ENCODE measurements at regions not wholly inside any gene's neighbourhood (a gene's known extent, or its start where the extent isn't known, plus 50 kb on each side); places are given as distances from the start of the nearest gene placed in this dataset.
A peak's percentile ranks its signal among the peaks of the same experiment; 100 is the strongest.

GRCh38 chr5:84487963-84488362 lies 103.3 kb upstream of the EDIL3 start:
- Histone ChIP-seq H3K27ac (ENCODE audit: insufficient read length, low read depth, low read length) (no peak overlapping the region), H3K4ac (ENCODE audit: low read depth, low read length) (no peak overlapping the region), H3K23me2 (ENCODE audit: insufficient read length, low read depth, low read length, poor library complexity, severe bottlenecking) (no peaks in the 10 kb centered on the region), H4K91ac (ENCODE audit: insufficient read length, low read depth, low read length) (no peak overlapping the region), H2AK5ac (ENCODE audit: insufficient read length, low read length) (no peak overlapping the region), H3K79me2 (ENCODE audit: insufficient read depth, low read length) (no peaks in the 10 kb centered on the region), H2BK5ac (ENCODE audit: insufficient read length, low read length) (no peak overlapping the region), H3T11ph (ENCODE audit: low read length) (no peak overlapping the region), H2AFZ (ENCODE audit: low read length) (no peak overlapping the region), H2BK120ac (ENCODE audit: low read depth, low read length, poor library complexity, severe bottlenecking) (no peak overlapping the region), H3K56ac (ENCODE audit: insufficient read length, low read depth, low read length) (no peak overlapping the region), H4K8ac (replicated peaks; ENCODE audit: insufficient read length, low read depth, low read length) (no peak overlapping the region), H2BK15ac (ENCODE audit: low read depth, low read length) (no peak overlapping the region), H2BK20ac (ENCODE audit: low read depth, low read length, poor library complexity, severe bottlenecking) (no peak overlapping the region), H4K20me1 (ENCODE audit: control insufficient read depth, insufficient read depth, insufficient read length) (no peaks in the 10 kb centered on the region), H3K4me1 (ENCODE audit: insufficient read depth, low read length) (no peaks in the 10 kb centered on the region; the same call in 1 of the 2 replicates), H3K14ac (ENCODE audit: insufficient read depth, low read length) (no peak overlapping the region), H3K18ac (ENCODE audit: insufficient read length, low read depth, low read length) (no peak overlapping the region), H2BK12ac (ENCODE audit: insufficient read length, low read depth, low read length) (no peak overlapping the region), H3K27me3 (ENCODE audit: insufficient read depth, low read length) (no peaks in the 10 kb centered on the region), H3K9ac (ENCODE audit: extremely low read depth, insufficient read length, low read length) (no peak overlapping the region), H3K79me1 (ENCODE audit: insufficient read depth, low read depth, low read length, poor library complexity, severe bottlenecking) (no peaks in the 10 kb centered on the region), H4K5ac (ENCODE audit: insufficient read length, low read depth, low read length) (no peak overlapping the region), H3K4me2 (ENCODE audit: insufficient read depth, insufficient read length, low read length) (no peak overlapping the region), H3K23ac (ENCODE audit: insufficient read length, low read depth, low read length) (no peak overlapping the region), H3K9me3 (ENCODE audit: control insufficient read depth, low read depth, low read length) (no peaks in the 10 kb centered on the region)
- peaks cover 8 to 24% of the 10 kb centered on the region in 2 experiments for H3K4me1 Mint-ChIP-seq
- no peak for TF ChIP-seq CTCF (conservative IDR thresholded peaks at IDR 0.05)
- DNase-seq = no peak
- 0 out of 7 replicates have a peak overlapping the region, but pooled peaks of 1 of the 3 experiments have one; percentile 39 for H3K27ac Mint-ChIP-seq
- no peak overlapping the region for H3K4me3 Mint-ChIP-seq
- H3K9me3 Mint-ChIP-seq = no peaks in the 10 kb centered on the region; a peak in 1 of 5 replicates
- no peaks in the 10 kb centered on the region for H3K27me3 Mint-ChIP-seq (ENCODE audit: low read depth)
- H3K36me3 Mint-ChIP-seq (ENCODE audit: insufficient read depth in 1 of 3, low read depth in 3 of 3) = peaks cover 0 to 4% (median 0%) of the 10 kb centered on the region in 3 experiments; a peak in 1 of 7 replicates
